Type B pancreatic cell (in vitro differentiated cells): ENCODE measurements at regions not wholly inside any gene's neighbourhood (a gene's known extent, or its start where the extent isn't known, plus 50 kb on each side); places are given as distances from the start of the nearest gene placed in this dataset.

ENCODE experiments used
- DNase-seq: peaks from one replicate; pipeline ENCODE4 v3.0.0; 2021; ENCODE audit warnings: mixed read lengths; ENCODE audit not compliant: unreplicated experiment; ENCODE audit errors: extremely low spot score
- H3K27ac Mint-ChIP-seq: 2 replicates; pipeline ENCODE4 v1.8.0; 2021; ENCODE audit warnings: mild to moderate bottlenecking, mixed read lengths
- H3K27me3 Mint-ChIP-seq: 2 replicates; pipeline ENCODE4 v1.8.0; 2021; ENCODE audit warnings: mixed read lengths
- H3K36me3 Mint-ChIP-seq: 2 replicates; pipeline ENCODE4 v1.8.0; 2021; ENCODE audit warnings: mixed read lengths
- H3K4me1 Mint-ChIP-seq: one replicate; pipeline ENCODE4 v1.8.0; 2021; ENCODE audit warnings: mixed read lengths; ENCODE audit not compliant: unreplicated experiment
- H3K4me3 Mint-ChIP-seq: 2 replicates; pipeline ENCODE4 v1.8.0; 2021; ENCODE audit warnings: mild to moderate bottlenecking, mixed read lengths
- H3K9me3 Mint-ChIP-seq: 2 replicates; pipeline ENCODE4 v1.8.0; 2021; ENCODE audit warnings: mixed read lengths
- CTCF ChIP-seq: fragments of 200-600 bp; sonication (generic); conservative IDR thresholded peaks from 2 replicates; pipeline ENCODE4 v1.5.0; 2021; ENCODE audit warnings: antibody characterized with exemption, mild to moderate bottlenecking

DNA sequence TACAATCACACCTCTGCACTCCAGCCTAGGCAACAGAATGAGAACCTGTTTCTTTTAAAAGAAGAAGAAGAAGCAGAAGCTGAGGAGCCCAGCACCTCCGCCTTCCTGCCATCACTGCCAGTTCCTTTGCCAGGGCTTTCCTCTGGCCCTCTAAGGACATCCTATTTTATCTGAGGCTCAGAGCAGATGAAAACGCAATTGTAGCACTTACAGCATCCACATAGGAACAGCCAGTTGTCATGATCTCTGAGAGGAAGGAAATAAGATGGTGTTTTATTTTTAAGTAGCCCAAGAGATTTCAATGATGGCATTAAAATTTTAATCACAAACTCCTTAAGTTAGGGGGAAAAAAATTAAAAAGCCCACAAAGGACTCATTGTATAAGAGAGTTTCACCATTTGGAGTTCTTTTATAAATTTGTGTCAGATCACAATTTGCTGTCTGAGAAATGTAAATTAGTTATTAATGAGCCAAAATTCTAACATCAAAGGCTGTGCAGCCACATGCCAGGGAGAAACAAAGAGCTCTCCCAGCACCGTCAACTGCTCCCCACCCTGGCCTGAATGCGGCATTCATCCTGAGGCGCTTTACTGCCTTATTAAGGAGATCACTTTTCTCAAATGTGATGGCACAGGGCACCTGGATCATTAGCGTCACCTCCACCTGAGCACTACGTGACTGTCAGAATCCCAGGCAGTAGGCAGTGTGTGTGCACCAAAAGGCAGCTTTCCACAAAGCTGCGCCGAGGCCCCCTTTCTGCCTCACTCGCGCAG lies 393.0 kb downstream of the FOXO1 start:
- H3K4me3 Mint-ChIP-seq = no peak overlapping the region
- H3K36me3 Mint-ChIP-seq = no peaks in the 10 kb centered on the region
- no peak for DNase-seq
- peaks cover 27% of the 10 kb centered on the region for H3K4me1 Mint-ChIP-seq
- H3K9me3 Mint-ChIP-seq = peaks cover 5% of the 10 kb centered on the region
- peaks cover 6% of the 10 kb centered on the region for H3K27me3 Mint-ChIP-seq
- TF ChIP-seq CTCF = no peak
- H3K27ac Mint-ChIP-seq = no peak overlapping the region

DNA sequence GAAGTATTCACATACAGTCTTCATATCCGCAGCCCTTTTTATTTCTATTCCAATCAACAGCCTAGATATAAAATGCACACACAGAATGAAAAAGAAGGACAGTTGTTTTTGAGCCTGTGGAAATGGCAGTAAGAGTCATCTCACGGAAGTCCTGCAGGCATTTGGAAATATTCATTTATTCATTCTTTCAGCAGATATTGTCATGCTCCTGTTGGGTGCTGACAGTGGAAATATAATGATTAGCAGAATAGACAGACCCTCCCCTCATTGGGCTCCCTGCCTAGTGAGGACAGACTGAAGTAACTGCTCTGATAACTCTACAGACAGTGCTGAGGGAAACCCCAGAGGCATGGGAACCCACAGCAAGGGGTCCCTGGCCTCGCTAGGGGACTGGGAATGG lies 392.3 kb downstream of the FOXO1 start:
- peaks cover 6% of the 10 kb centered on the region for H3K27me3 Mint-ChIP-seq
- H3K27ac Mint-ChIP-seq = no peak overlapping the region
- peaks cover 27% of the 10 kb centered on the region for H3K4me1 Mint-ChIP-seq
- H3K9me3 Mint-ChIP-seq = peaks cover 5% of the 10 kb centered on the region
- H3K36me3 Mint-ChIP-seq = no peaks in the 10 kb centered on the region
- no peak overlapping the region for H3K4me3 Mint-ChIP-seq
- no peak for TF ChIP-seq CTCF
- no peak for DNase-seq

DNA sequence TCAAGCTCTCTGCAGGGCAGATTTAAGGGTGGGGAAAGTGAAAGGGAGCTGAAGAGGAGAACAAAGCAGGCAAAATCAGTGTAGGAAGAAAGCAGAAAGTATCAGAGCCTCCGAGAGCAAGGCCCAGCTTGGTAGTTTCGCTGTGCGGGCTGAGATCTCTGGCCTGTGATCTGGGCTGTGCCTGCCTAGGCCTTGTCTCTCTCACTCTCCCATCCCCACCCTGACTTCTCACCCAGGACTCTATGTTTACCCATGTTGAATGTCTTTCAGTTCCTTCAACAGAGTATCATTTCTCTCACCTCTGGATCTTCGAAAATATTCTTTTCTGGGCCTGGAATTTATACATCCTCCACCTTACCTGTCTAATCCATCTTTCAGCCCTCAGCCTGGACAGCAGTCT lies 391.3 kb downstream of the FOXO1 start:
- Mint-ChIP-seq H3K4me3 (no peak overlapping the region), H3K9me3 (peaks cover 5% of the 10 kb centered on the region), H3K27ac (no peak overlapping the region), H3K27me3 (peaks cover 6% of the 10 kb centered on the region), H3K36me3 (no peaks in the 10 kb centered on the region), H3K4me1 (peaks cover 27% of the 10 kb centered on the region)
- no peak for DNase-seq
- TF ChIP-seq CTCF = no peak

- H3K36me3 Mint-ChIP-seq = no peaks in the 10 kb centered on the region
- peaks cover 5% of the 10 kb centered on the region for H3K9me3 Mint-ChIP-seq
- DNase-seq = no peak
- peaks cover 6% of the 10 kb centered on the region for H3K27me3 Mint-ChIP-seq
- no peak overlapping the region for H3K4me3 Mint-ChIP-seq
- TF ChIP-seq CTCF = no peak
- peaks cover 27% of the 10 kb centered on the region for H3K4me1 Mint-ChIP-seq
- H3K27ac Mint-ChIP-seq = no peak overlapping the region
Measured at GRCh38 chr13:40275636-40276035, 390.8 kb downstream of the FOXO1 start.

- peak overlapping the region; percentile 46 for H3K4me3 Mint-ChIP-seq
- H3K9me3 Mint-ChIP-seq = peaks cover 8% of the 10 kb centered on the region
- no peaks in the 10 kb centered on the region for H3K27me3 Mint-ChIP-seq
- peaks cover 5% of the 10 kb centered on the region for H3K36me3 Mint-ChIP-seq
- TF ChIP-seq CTCF = no peak
- peaks cover 8% of the 10 kb centered on the region for H3K4me1 Mint-ChIP-seq
- H3K27ac Mint-ChIP-seq = peak overlapping the region; percentile 88
- no peak for DNase-seq
Measured at GRCh38 chr13:40283666-40284065, 382.8 kb downstream of the FOXO1 start.

DNA sequence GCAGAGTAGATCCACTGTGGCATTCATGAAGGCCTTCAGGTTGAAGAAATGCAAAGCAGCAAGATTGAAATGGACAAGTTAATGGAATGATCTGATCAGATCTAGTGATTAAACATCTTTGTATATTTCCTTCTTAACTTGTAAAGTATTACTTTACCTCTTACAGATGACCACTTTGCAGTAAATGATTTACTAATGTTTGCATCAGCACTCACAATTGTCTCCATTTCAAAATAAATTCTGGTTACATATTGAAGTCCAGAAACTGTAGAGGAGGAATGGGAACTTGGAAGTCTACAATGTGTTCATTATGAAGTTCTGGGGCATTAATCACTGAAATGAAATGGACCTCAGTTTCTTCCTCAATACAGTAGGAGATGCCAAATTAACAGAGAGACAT lies 380.8 kb downstream of the FOXO1 start:
- Mint-ChIP-seq H3K27me3 (no peaks in the 10 kb centered on the region), H3K36me3 (peaks cover 5% of the 10 kb centered on the region), H3K27ac (no peak overlapping the region), H3K4me1 (peaks cover 8% of the 10 kb centered on the region), H3K9me3 (peaks cover 8% of the 10 kb centered on the region), H3K4me3 (no peak overlapping the region)
- DNase-seq = no peak
- no peak for TF ChIP-seq CTCF
